Osteoblast (primary cell): ENCODE measurements at regions not wholly inside any gene's neighbourhood (a gene's known extent, or its start where the extent isn't known, plus 50 kb on each side); places are given as distances from the start of the nearest gene placed in this dataset.

Experiments
- DNase-seq: peaks from one replicate; pipeline ENCODE4 v3.0.0; 2011; ENCODE audit warnings: low spot score, mixed read lengths; ENCODE audit not compliant: insufficient read length; ENCODE audit errors: missing footprints
- H2AFZ ChIP-seq: 2 replicates; pipeline ENCODE4 v1.6.0; 2011; ENCODE audit warnings: mild to moderate bottlenecking, low read length
- H3K27ac ChIP-seq: 2 replicates; pipeline ENCODE4 v1.5.1; 2011; ENCODE audit warnings: mild to moderate bottlenecking, low read depth, low read length, moderate library complexity
- H3K27me3 ChIP-seq: 2 replicates; pipeline ENCODE4 v1.6.0; 2012; ENCODE audit warnings: mild to moderate bottlenecking, control low read depth, inconsistent platforms, low read length, moderate library complexity; ENCODE audit not compliant: insufficient read depth
- H3K36me3 ChIP-seq: 2 replicates; pipeline ENCODE4 v1.5.1; 2011; ENCODE audit warnings: mild to moderate bottlenecking, low read length, control low read depth, moderate library complexity; ENCODE audit not compliant: insufficient read depth
- H3K4me1 ChIP-seq: 2 replicates; pipeline ENCODE4 v1.5.1; 2011; ENCODE audit warnings: mild to moderate bottlenecking, low read length, control low read depth, moderate library complexity; ENCODE audit not compliant: insufficient read depth
- H3K4me2 ChIP-seq: 2 replicates; pipeline ENCODE4 v1.6.0; 2011; ENCODE audit warnings: mild to moderate bottlenecking, low read length; ENCODE audit not compliant: insufficient read depth
- H3K4me3 ChIP-seq: fragments of 200-600 bp; sonication (generic); 3 replicates; pipeline ENCODE4 v1.5.1; 2012; ENCODE audit warnings: mild to moderate bottlenecking, low read length, inconsistent platforms; ENCODE audit not compliant: insufficient read depth
- H3K79me2 ChIP-seq: 2 replicates; pipeline ENCODE4 v1.6.0; 2012; ENCODE audit warnings: mild to moderate bottlenecking, low read length, control low read depth, inconsistent platforms; ENCODE audit not compliant: insufficient read depth
- H3K9me3 ChIP-seq: 2 replicates; pipeline ENCODE4 v1.5.1; 2011; ENCODE audit warnings: low read depth, low read length, control low read depth
- H4K20me1 ChIP-seq: 2 replicates; pipeline ENCODE4 v1.6.0; 2012; ENCODE audit warnings: mild to moderate bottlenecking, low read length, control low read depth; ENCODE audit not compliant: insufficient read depth
- CTCF ChIP-seq: IDR thresholded peaks from 2 replicates; pipeline ENCODE4 v1.5.1; 2011; ENCODE audit warnings: mild to moderate bottlenecking, low read depth, low read length, moderate library complexity; ENCODE audit errors: extremely low read depth

- Histone ChIP-seq H3K4me3 (no peak overlapping the region), H4K20me1 (no peaks in the 10 kb centered on the region), H3K9me3 (no peaks in the 10 kb centered on the region), H3K36me3 (no peaks in the 10 kb centered on the region), H3K4me1 (no peaks in the 10 kb centered on the region), H3K27me3 (no peaks in the 10 kb centered on the region), H3K4me2 (no peak overlapping the region), H3K79me2 (no peaks in the 10 kb centered on the region), H2AFZ (no peak overlapping the region), H3K27ac (no peak overlapping the region)
- no peak for DNase-seq
- TF ChIP-seq CTCF, result no peak
Observed at GRCh38 chr2:7837237-7837760, 844.6 kb upstream of the ID2 start.

- H3K4me2 ChIP-seq, result no peak overlapping the region
- no peaks in the 10 kb centered on the region for H3K4me1 ChIP-seq
- no peak for DNase-seq
- H3K4me3 ChIP-seq, result no peak overlapping the region
- H3K9me3 ChIP-seq, result no peaks in the 10 kb centered on the region
- TF ChIP-seq CTCF, result no peak
- H3K27ac ChIP-seq, result no peak overlapping the region
- no peaks in the 10 kb centered on the region for H3K27me3 ChIP-seq
- H3K79me2 ChIP-seq, result no peaks in the 10 kb centered on the region
- H2AFZ ChIP-seq, result no peak overlapping the region
- H4K20me1 ChIP-seq, result no peaks in the 10 kb centered on the region
- no peaks in the 10 kb centered on the region for H3K36me3 ChIP-seq
Observed at GRCh38 chr2:7838669-7839068, 843.2 kb upstream of the ID2 start.

- no peak overlapping the region for H3K27ac ChIP-seq
- no peaks in the 10 kb centered on the region for H3K36me3 ChIP-seq
- no peak for TF ChIP-seq CTCF
- no peaks in the 10 kb centered on the region for H3K9me3 ChIP-seq
- H3K27me3 ChIP-seq, result no peaks in the 10 kb centered on the region
- H4K20me1 ChIP-seq, result no peaks in the 10 kb centered on the region
- H3K4me2 ChIP-seq, result no peak overlapping the region
- H3K4me3 ChIP-seq, result no peak overlapping the region
- no peak overlapping the region for H2AFZ ChIP-seq
- H3K4me1 ChIP-seq, result peaks cover 14% of the 10 kb centered on the region
- H3K79me2 ChIP-seq, result no peaks in the 10 kb centered on the region
- no peak for DNase-seq
Observed at GRCh38 chr2:7840651-7841380, 841.0 kb upstream of the ID2 start.

DNA sequence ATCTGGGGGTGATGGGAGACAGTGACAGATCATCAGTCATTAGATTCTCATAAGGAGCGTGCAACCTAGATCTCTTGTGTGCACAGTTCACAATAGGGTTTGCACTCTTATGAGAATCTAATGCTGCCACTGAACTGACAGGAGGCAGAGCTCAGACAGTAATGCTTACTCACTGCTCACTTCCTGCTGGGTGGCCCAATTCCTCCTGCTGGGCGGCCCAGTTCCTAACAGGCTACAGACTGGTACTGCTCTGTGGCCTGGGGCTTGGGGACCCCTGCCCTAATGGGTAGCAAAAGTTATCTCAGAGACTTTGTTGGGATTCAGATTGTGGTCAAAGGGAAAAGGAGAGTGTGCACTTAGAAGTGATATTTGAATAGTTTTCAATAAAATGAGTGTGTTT, 840.1 kb upstream of the ID2 start:
- H3K9me3 ChIP-seq, result no peaks in the 10 kb centered on the region
- no peak overlapping the region for H3K4me3 ChIP-seq
- H3K27ac ChIP-seq, result no peak overlapping the region
- no peak for DNase-seq
- H3K79me2 ChIP-seq, result no peaks in the 10 kb centered on the region
- no peaks in the 10 kb centered on the region for H3K27me3 ChIP-seq
- no peak overlapping the region for H3K4me2 ChIP-seq
- H3K36me3 ChIP-seq, result no peaks in the 10 kb centered on the region
- H4K20me1 ChIP-seq, result no peaks in the 10 kb centered on the region
- no peak for TF ChIP-seq CTCF
- peaks cover 17% of the 10 kb centered on the region for H3K4me1 ChIP-seq
- no peak overlapping the region for H2AFZ ChIP-seq
